ENCODE measurements at regions not wholly inside any gene's neighbourhood (a gene's known extent, or its start where the extent isn't known, plus 50 kb on each side); places are given as distances from the start of the nearest gene placed in this dataset.

DNA sequence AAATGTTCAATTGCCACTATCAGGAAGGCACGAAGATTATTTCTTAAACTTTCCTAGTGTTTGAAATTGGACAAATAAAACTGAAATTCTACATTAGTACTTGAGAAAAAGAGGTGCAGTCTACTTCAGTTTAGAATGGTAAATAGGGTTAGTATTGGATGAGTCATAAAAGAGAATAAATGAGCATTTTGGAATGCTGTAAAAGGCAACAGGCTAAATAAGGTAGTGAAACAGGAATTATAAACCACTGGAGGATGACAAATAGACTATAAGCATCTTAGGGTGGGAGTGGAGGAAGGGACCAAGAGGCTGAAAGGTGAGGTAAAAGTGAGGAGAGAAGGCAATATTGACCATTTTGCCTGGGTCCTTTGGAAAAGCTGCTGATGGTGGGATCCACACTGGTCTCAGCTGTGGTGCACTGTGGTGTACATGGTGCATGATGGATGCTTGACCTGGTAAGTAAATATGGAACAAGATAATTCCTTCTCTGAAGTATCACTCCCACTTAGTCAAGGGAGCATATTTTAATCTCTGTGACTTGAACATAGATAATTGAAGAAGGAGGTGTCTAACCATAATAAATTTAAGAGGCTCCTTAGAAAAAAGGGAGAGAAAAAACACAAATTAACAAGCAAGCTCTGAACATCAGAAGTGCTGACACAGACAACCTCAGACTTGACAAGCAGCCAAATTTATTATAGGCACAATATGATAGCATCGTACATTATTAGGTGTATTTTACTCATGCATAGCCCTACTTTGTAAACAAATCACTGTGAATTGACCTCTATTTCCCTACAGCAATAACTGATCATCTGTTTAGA is 76.4 kb upstream of the SCIN start:
- TF ChIP-seq, protein P1, sequence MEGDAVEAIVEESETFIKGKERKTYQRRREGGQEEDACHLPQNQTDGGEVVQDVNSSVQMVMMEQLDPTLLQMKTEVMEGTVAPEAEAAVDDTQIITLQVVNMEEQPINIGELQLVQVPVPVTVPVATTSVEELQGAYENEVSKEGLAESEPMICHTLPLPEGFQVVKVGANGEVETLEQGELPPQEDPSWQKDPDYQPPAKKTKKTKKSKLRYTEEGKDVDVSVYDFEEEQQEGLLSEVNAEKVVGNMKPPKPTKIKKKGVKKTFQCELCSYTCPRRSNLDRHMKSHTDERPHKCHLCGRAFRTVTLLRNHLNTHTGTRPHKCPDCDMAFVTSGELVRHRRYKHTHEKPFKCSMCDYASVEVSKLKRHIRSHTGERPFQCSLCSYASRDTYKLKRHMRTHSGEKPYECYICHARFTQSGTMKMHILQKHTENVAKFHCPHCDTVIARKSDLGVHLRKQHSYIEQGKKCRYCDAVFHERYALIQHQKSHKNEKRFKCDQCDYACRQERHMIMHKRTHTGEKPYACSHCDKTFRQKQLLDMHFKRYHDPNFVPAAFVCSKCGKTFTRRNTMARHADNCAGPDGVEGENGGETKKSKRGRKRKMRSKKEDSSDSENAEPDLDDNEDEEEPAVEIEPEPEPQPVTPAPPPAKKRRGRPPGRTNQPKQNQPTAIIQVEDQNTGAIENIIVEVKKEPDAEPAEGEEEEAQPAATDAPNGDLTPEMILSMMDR (IDR thresholded peaks at IDR 0.05; ENCODE audit: low read depth, low read length) = no peak
- TF ChIP-seq, protein P2, sequence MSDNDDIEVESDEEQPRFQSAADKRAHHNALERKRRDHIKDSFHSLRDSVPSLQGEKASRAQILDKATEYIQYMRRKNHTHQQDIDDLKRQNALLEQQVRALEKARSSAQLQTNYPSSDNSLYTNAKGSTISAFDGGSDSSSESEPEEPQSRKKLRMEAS (IDR thresholded peaks at IDR 0.05; ENCODE audit: low read depth, low read length) = no peak
- no peak for TF ChIP-seq MYC (IDR thresholded peaks at IDR 0.05; ENCODE audit: low read depth, low read length)
